ENCODE measurements at regions not wholly inside any gene's neighbourhood (a gene's known extent, or its start where the extent isn't known, plus 50 kb on each side); places are given as distances from the start of the nearest gene placed in this dataset.

DNA sequence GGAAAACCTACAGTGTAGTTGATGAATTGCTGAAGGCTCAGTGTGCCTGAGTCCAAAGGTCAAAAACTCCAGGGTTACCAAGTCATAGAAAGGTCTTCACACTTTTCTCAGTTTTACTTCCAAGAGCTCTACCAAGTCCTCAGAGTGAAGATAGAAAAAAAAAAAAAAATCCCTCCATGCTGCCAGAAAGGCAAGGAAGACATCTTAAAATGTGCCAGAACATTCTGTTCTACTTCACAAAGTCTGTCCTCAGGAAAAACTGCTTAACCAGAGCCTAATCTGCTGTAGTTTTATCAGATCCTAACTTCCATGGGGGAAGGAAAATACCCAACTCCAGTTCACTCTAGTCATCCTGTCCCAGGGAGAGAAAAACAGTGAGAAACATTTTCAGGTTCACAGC lies 175.6 kb upstream of the CDH11 start:
- TF ChIP-seq, protein P1, sequence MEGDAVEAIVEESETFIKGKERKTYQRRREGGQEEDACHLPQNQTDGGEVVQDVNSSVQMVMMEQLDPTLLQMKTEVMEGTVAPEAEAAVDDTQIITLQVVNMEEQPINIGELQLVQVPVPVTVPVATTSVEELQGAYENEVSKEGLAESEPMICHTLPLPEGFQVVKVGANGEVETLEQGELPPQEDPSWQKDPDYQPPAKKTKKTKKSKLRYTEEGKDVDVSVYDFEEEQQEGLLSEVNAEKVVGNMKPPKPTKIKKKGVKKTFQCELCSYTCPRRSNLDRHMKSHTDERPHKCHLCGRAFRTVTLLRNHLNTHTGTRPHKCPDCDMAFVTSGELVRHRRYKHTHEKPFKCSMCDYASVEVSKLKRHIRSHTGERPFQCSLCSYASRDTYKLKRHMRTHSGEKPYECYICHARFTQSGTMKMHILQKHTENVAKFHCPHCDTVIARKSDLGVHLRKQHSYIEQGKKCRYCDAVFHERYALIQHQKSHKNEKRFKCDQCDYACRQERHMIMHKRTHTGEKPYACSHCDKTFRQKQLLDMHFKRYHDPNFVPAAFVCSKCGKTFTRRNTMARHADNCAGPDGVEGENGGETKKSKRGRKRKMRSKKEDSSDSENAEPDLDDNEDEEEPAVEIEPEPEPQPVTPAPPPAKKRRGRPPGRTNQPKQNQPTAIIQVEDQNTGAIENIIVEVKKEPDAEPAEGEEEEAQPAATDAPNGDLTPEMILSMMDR (IDR thresholded peaks at IDR 0.05) = no peak
- no peak for TF ChIP-seq POLR2A (IDR thresholded peaks at IDR 0.05)
